Medulla oblongata (tissue), 1 donor: ENCODE measurements at regions not wholly inside any gene's neighbourhood (a gene's known extent, or its start where the extent isn't known, plus 50 kb on each side); places are given as distances from the start of the nearest gene placed in this dataset.

ENCODE experiments used
- DNase-seq: peaks from one replicate; pipeline ENCODE4 v3.0.0-alpha.2; 2015; ENCODE audit errors: extremely low spot score

GRCh38 chr22:23410411-23410810 lies 169.7 kb downstream of the IGLL1 start:
- no peak for DNase-seq

- no peak for DNase-seq
Observed at GRCh38 chr22:23409976-23410375, 170.1 kb downstream of the IGLL1 start.

GRCh38 chr22:23408321-23408720 lies 171.8 kb downstream of the IGLL1 start:
- no peak for DNase-seq

DNA sequence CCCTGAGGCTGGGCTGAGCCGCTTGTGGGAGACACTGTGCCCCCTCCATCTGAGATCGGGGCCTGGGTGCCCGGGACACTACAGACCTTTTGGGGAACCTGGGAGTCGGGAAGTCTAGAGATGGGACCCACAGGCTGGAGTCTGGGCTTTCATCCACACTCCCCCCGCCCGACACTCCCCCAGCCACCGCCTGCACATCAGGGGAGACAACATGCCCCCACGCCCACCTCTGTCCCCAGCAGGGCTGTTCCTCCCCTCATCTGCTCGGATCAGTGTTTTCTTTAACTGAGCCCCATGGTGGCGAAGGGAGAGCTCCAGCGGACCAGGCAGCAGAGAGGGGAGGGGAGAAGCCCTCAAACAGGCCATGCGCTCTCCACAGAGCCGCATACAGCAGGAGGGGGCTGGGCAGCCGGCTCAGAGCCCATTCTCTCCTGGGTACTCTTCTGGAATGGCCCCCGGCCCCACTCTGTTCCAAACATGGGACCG lies 174.7 kb downstream of the IGLL1 start:
- no peak for DNase-seq

DNA sequence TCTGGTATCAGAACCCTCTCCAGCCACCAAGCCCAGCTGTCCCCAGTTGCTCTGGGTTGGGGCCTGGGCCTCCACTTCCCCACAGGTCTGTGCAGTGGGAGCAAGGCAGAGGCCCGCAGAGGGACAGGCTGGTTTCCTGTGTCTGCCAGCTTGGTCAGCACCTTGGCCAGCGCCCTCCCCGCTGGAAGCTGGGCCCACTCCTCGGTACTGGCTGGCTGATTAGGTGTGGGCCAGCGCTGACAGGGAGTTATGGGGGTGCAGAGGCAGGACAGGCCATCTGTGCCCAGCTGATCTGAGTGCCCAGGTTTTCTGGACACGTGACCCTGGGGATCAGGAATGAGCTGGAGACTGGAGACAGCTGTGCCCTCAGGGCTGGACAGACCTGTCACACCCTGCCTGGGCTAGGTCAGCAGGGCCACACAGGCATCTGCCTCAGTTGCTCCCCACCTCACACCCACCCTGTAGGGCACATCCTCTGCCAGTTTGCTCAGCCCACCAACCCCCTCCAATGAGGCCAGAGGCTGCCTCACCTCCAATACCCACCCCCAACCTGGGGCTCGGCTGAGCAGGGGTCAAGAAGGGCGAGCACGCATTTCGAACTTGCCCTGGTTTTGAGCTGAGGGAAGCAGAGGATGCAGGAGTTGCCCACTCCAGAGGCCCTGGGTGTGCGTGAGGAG lies 175.3 kb downstream of the IGLL1 start:
- DNase-seq, result no peak

GRCh38 chr22:23403720-23404688 lies 176.1 kb downstream of the IGLL1 start:
- DNase-seq, result no peak

GRCh38 chr22:23403152-23403719 lies 176.9 kb downstream of the IGLL1 start:
- no peak for DNase-seq

GRCh38 chr22:23402275-23403151 lies 177.6 kb downstream of the IGLL1 start:
- DNase-seq, result peak; percentile 45

GRCh38 chr22:23401910-23402274 lies 178.2 kb downstream of the IGLL1 start:
- no peak for DNase-seq

DNA sequence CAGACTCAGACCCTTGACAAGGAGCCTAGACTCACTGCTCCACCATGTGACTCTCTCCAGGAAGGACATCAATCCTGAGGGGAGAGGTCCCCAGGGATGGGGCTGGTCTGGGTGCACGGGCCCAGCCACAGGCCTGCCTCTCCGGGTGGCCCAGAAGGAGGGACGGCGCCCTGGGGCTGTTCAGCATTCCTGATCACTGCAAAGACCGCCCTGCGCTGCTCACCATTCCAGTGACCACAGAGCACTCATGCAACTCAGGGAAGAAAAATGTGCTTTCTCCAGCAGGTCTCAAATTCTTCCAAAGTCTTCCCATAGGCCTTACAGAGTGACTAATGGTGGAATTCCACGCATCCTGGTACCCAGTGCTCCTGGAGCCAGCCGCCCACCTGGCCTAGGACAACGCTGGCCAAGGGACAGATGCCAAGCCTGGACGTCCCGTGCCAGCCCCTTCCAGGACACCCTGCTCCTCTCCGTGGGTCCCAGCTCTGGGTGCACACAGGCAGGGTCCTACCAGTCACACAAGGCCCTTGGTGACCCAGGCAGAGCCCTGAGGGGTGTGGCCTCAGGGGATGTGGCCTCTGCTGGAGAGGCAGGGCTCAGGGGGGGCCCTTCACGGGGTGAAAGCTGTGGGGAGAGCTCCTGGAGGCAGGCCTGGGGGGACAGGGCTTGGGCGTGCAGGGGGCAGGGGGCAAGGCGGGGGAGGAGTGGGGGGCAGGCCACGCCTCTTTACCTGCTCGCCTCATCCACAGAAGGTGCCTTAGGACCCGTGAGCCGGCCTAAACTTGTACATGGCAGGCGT lies 178.8 kb downstream of the IGLL1 start:
- DNase-seq, result no peak

DNA sequence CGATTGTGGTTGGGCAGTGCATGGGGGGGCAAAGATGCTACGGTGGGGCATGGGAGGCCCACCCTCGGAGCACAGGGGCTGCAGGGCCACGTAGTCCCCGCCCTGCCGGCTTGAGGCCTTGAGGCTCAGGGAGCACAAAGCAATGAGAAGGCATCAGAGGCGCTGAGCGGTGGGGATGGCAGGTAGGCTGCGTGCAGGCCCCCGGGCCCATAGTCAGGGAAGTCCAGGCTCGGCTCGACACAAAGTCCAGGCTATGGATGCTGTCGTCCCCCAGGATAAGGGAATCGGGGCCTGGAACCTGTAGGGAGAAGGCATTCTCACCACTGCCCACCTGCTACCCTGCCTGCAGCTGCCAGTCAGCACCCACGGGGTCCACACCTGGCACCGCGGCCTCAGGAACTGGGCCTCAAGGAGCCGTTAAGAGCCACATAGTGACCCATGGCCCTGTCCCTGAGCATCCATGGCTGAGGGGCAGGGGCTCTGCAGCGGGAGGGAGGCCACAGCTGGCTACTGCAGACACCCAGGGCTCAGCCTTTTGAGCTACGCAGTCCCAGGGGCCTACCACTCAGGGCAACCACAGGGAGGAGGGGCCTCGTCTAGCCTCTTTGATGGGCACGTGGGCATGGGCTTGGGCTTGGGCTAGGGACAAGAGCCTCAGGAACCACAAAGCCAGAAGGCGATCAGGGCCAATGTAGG lies 179.7 kb downstream of the IGLL1 start:
- no peak for DNase-seq

DNA sequence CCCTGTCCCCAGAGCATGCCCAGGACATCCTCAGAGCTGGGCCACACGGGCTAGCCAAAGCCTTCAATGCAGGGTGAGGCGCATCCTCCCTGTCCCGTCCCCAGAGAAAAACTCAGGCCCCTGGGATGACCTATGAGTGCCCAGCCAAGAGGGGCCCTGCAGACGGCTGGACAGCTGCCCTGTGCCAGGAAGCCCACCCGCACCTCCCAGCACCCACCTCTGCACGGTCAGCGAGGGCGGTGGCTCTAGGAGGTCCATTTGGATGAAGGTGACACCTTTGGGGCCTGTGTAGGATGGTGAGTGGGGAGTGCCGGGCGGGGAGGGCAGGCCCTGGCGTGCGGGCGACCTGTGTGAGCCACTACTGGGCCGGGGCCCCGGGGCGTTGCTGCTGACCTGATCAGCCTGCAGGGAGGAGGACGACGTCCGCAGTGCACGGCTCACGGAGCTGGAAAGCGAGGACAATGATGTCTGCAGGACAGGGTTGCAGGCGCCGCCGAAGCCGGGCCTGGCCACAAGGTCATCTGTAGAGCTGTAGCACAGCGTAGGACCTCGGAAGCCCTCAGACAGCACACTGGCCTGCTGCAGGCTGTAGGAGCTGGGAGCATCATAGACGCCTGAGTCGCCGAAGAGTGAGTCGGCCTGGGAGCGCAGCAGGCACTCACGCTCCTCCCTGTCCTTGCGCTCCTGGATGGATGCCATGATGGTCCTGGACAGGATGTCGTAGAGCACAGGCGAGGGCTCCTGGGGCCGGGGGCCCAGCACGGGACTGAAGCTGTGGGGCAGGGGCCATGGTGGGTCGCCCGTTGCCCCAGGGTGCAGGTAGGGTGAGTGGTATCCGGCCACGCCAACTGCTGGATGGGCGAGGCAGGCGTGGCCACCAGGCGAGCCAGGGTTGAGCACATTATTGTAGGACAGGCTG lies 180.5 kb downstream of the IGLL1 start:
- DNase-seq, result no peak

GRCh38 chr22:23398701-23399366 lies 181.3 kb downstream of the IGLL1 start:
- DNase-seq, result no peak

- DNase-seq, result no peak
Observed at GRCh38 chr22:23397613-23398567, 182.2 kb downstream of the IGLL1 start.

GRCh38 chr22:23397008-23397612 lies 183.0 kb downstream of the IGLL1 start:
- DNase-seq, result no peak

- no peak for DNase-seq
Observed at GRCh38 chr22:23396362-23397007, 183.6 kb downstream of the IGLL1 start.
